PC-9 (cell line): ENCODE measurements at regions not wholly inside any gene's neighbourhood (a gene's known extent, or its start where the extent isn't known, plus 50 kb on each side); places are given as distances from the start of the nearest gene placed in this dataset.

ENCODE experiments used
- BruUV-seq: library from RNA; stranded (reverse); fragments of 400-500 nt; replicated peaks from 2 replicates; lab custom pipeline; 2021; lab: Mats Ljungman, UMichigan
- CTCF ChIA-PET: fragments of 300-600 bp; sonication (Branson Sonifier 250); formaldehyde crosslinking; loops from one replicate; lab custom pipeline; 2022; ENCODE audit warnings: antibody characterized with exemption; lab: Charles Lee
- POLR2A ChIA-PET: fragments of 300-600 bp; sonication (Branson Sonifier 250); formaldehyde crosslinking; loops from one replicate; lab custom pipeline; 2022; ENCODE audit warnings: antibody characterized with exemption; ENCODE audit not compliant: unreplicated experiment; lab: Charles Lee
- DNase-seq, 2 experiments: peaks; one replicate each; pipeline versions ENCODE4 v3.0.0 to v3.0.0-alpha.2; 2015 to 2022; ENCODE audit warnings: mixed read lengths in 1 of 2
- H2AFZ ChIP-seq: fragments of 200-600 bp; sonication (generic); 2 replicates; pipeline ENCODE4 v1.8.1; 2017; ENCODE audit warnings: antibody characterized with exemption
- H3F3A ChIP-seq: fragments of 200-600 bp; sonication (generic); 2 replicates; pipeline ENCODE4 v1.8.1; 2017; ENCODE audit warnings: antibody characterized with exemption, mild to moderate bottlenecking, low read depth; ENCODE audit not compliant: insufficient read depth
- H3K27ac ChIP-seq: fragments of 200-600 bp; sonication (generic); 2 replicates; pipeline ENCODE4 v1.6.1; 2016; ENCODE audit warnings: mixed run types
- H3K27me3 ChIP-seq: fragments of 200-600 bp; sonication (generic); 2 replicates; pipeline ENCODE4 v1.6.1; 2016; ENCODE audit warnings: low read depth, mixed run types; ENCODE audit not compliant: insufficient read depth
- H3K36me3 ChIP-seq: fragments of 200-600 bp; sonication (generic); 2 replicates; pipeline ENCODE4 v1.6.1; 2016; ENCODE audit warnings: low read depth, mixed run types
- H3K4me1 ChIP-seq: fragments of 200-600 bp; sonication (generic); replicated peaks from 2 replicates; pipeline ENCODE4 v1.6.1; 2016; ENCODE audit warnings: mixed run types; ENCODE audit not compliant: insufficient read depth
- H3K4me2 ChIP-seq: fragments of 200-600 bp; sonication (generic); 2 replicates; pipeline ENCODE4 v1.6.1; 2017; ENCODE audit warnings: mixed run types
- H3K4me3 ChIP-seq: fragments of 200-600 bp; sonication (generic); 2 replicates; pipeline ENCODE4 v1.6.1; 2016; ENCODE audit warnings: mixed run types
- H3K79me2 ChIP-seq: fragments of 200-600 bp; sonication (generic); 2 replicates; pipeline ENCODE4 v1.6.1; 2017; ENCODE audit warnings: low read depth, mixed run types
- H3K9me2 ChIP-seq: fragments of 200-600 bp; sonication (generic); 2 replicates; pipeline ENCODE4 v1.8.1; 2017; ENCODE audit warnings: mild to moderate bottlenecking; ENCODE audit not compliant: insufficient read depth
- H3K9me3 ChIP-seq: fragments of 200-600 bp; sonication (generic); 2 replicates; pipeline ENCODE4 v1.8.1; 2016; ENCODE audit warnings: low read depth; ENCODE audit not compliant: insufficient read depth
- H4K20me1 ChIP-seq: fragments of 200-600 bp; sonication (generic); 2 replicates; pipeline ENCODE4 v1.8.1; 2017; ENCODE audit not compliant: insufficient read depth
- CTCF ChIP-seq: fragments of 200-600 bp; sonication (generic); conservative IDR thresholded peaks from 2 replicates; pipeline ENCODE4 v1.6.1; 2017; ENCODE audit warnings: mixed run types, antibody characterized with exemption, mild to moderate bottlenecking, moderate library complexity
- EZH2 ChIP-seq: fragments of 200-600 bp; sonication (generic); IDR thresholded peaks from 2 replicates; pipeline ENCODE4 v1.8.0; 2017; ENCODE audit warnings: antibody characterized with exemption, low read depth
- intact Hi-C: fragments of 100-400 bp; cut with micrococcal nuclease; formaldehyde crosslinking; loops from one replicate; pipeline ENCODE4 v1.10.0; 2022; ENCODE audit not compliant: unreplicated experiment

DNA sequence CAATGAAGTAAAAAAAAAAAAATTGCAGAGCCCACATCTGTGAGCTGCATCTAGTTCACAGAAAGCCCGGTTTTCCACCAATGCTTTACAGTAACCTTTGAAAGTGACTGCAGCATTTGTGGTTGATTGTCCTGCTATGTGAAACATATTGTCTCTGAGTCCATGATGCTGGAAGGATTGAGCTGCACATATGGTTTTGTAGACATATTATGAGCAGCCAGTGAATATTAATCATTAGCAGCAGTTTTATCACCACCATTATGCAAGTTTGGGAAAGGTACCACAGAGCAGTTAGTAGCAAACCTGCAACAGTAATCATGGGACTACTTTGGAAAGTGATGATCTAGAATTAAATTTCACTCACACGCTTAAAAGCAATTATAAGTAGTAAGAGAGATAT is 151.5 kb upstream of the PRICKLE1 start:
- Histone ChIP-seq H3K4me2 (no peak overlapping the region), H3K4me1 (peaks cover 27% of the 10 kb centered on the region), H3K4me3 (no peak overlapping the region), H3K9me2 (no peaks in the 10 kb centered on the region), H3K79me2 (no peaks in the 10 kb centered on the region), H3F3A (peaks cover 18% of the 10 kb centered on the region), H2AFZ (no peak overlapping the region), H3K27me3 (no peaks in the 10 kb centered on the region), H3K36me3 (no peaks in the 10 kb centered on the region), H3K27ac (no peak overlapping the region), H3K9me3 (peaks cover 9% of the 10 kb centered on the region; the same call in 1 of the 2 replicates), H4K20me1 (no peaks in the 10 kb centered on the region)
- ChIA-PET CTCF (no interaction called here), POLR2A (no interaction called here)
- no peak for DNase-seq
- intact Hi-C loops = loop anchor here (5.0 kb wide), 2 partner anchors 221 to 541 kb away; no protein-coding TSS in a partner anchor
- BruUV-seq = no TSS peak
- TF ChIP-seq EZH2 = no peak

DNA sequence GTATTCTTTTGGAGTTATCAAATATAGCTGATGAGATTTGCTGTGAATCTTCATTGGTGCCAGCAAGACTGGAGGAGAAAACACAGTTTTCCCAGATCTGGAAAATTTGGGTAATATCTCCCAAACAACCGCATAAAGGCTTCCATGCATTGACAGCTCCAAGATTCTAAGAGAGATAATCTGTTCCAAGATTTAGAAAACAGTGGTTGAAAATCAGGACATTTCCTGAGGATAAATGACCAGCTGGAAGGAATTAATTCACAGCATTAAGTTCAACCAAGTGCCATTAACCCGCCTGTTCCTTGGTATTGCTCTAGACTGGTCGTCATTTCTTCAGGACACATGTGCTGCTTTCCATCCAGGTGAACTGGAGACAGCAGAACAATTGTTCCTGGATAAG is 147.9 kb upstream of the PRICKLE1 start:
- TF ChIP-seq CTCF (no peak), EZH2 (no peak)
- POLR2A ChIA-PET = no interaction called here
- intact Hi-C loops = no loop called here
- no peaks in the 10 kb centered on the region for H3K36me3 ChIP-seq
- no peaks in the 10 kb centered on the region for H3F3A ChIP-seq
- CTCF ChIA-PET = no interaction called here
- no peak overlapping the region for H3K4me2 ChIP-seq
- H2AFZ ChIP-seq = no peak overlapping the region
- 0 out of 2 replicates have a peak, but pooled peaks cover 8% of the 10 kb centered on the region for H3K4me1 ChIP-seq
- no peak overlapping the region for H3K4me3 ChIP-seq
- no peaks in the 10 kb centered on the region for H3K9me3 ChIP-seq
- H4K20me1 ChIP-seq = no peaks in the 10 kb centered on the region
- no peaks in the 10 kb centered on the region for H3K27me3 ChIP-seq
- BruUV-seq = no TSS peak
- H3K9me2 ChIP-seq = no peaks in the 10 kb centered on the region
- no peak for DNase-seq
- no peak overlapping the region for H3K27ac ChIP-seq
- no peaks in the 10 kb centered on the region for H3K79me2 ChIP-seq

DNA sequence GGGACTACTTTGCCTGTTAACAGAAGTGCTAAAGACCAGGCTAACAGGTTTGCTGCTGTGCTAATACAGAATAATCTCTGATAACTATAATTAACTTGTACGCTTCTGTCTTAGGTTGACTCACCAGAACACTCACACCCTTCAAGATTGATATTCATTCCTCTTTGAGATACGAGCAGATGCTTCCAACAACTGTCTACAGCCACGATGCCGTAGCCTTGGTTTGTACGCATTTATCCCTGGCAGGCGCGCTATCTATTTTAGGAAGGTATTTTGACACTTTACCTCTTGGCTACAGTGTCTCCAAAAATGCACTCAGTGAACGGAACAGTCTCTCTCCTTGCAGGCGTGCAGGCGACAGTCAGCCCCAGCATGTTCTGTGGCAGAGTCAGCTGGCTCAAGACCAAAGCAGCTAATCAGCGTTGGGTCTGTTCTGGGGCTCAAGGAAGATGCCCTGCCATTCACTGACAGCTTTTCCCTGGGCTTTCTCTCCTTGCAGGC is 146.4 kb upstream of the PRICKLE1 start:
- H3K4me2 ChIP-seq = no peak overlapping the region
- CTCF ChIA-PET = no interaction called here

More for the DNA sequence above, 146.4 kb upstream of the PRICKLE1 start:
- POLR2A ChIA-PET = no interaction called here
- Histone ChIP-seq H3K9me3 (0 out of 2 replicates have a peak, but pooled peaks cover 3% of the 10 kb centered on the region), H3K27ac (no peak overlapping the region), H3K9me2 (no peaks in the 10 kb centered on the region), H3K36me3 (no peaks in the 10 kb centered on the region), H4K20me1 (no peaks in the 10 kb centered on the region), H2AFZ (no peak overlapping the region), H3K4me1 (0 out of 2 replicates have a peak, but pooled peaks cover 8% of the 10 kb centered on the region), H3K79me2 (no peaks in the 10 kb centered on the region), H3F3A (no peaks in the 10 kb centered on the region), H3K4me3 (no peak overlapping the region), H3K27me3 (no peaks in the 10 kb centered on the region)
- no peak for DNase-seq
- TF ChIP-seq CTCF = no peak
- TF ChIP-seq EZH2 = no peak
- BruUV-seq = no TSS peak
- intact Hi-C loops = no loop called here
